ENCODE measurements at regions not wholly inside any gene's neighbourhood (a gene's known extent, or its start where the extent isn't known, plus 50 kb on each side); places are given as distances from the start of the nearest gene placed in this dataset.
A peak's percentile ranks its signal among the peaks of the same experiment; 100 is the strongest.

DNA sequence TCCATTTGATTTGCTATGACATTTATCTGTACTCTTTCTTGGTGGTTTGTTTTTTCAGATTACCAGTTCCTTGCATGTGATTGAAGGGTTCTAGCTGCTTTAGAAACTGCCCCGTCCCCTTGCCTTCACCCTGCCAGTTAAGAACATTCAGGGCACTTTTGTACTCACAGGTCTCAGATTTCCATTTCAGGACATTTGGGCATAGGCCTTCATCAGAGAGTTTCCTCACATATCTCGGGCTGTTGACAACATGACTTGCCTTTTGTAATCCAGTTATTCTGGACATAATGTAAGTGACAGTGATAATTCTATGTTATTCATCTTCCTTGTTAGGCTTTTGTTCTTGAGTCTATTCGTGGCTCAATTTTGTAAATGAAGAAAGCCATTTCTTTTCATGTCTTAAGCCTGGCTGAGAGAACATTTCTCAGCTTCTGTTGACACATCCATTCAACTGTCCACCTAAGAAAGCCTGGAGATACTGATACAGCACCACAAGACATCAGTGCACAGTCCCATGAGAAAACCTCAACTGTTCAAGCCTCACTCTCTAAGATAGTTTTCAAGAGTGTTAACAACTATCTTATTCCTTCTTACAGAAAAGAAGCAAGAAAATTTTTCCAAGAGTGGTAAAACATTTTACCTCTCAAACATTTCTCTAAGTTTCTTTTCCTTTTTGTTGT, 209.3 kb upstream of the SGK1 start:
- H4K91ac ChIP-seq (ENCODE audit: low read length), result no peak overlapping the region
- WGBS, result 94% methylated on average over 3 of the region's 3 CpGs

GRCh38 chr6:134525190-134525868, 207.4 kb upstream of the SGK1 start:
- no peak overlapping the region for H3K14ac ChIP-seq (ENCODE audit: low read length in 2 of 2)
- H3K9ac ChIP-seq (ENCODE audit: low read length), result no peak overlapping the region
- peak overlapping the region in 1 of 2 experiments; percentile 62 for H3K18ac ChIP-seq (ENCODE audit: low read depth in 1 of 2, low read length in 2 of 2)

More for the DNA sequence above, 209.3 kb upstream of the SGK1 start:
- H3K18ac ChIP-seq (ENCODE audit: low read depth in 1 of 2, low read length in 2 of 2), result no peak overlapping the region
- no peak overlapping the region for H2AK5ac ChIP-seq (ENCODE audit: low read length, severe bottlenecking)
- H3K14ac ChIP-seq (ENCODE audit: low read length in 2 of 2), result no peak overlapping the region
- no peak overlapping the region for H2BK12ac ChIP-seq (ENCODE audit: low read length in 2 of 2)
- H3K9ac ChIP-seq (ENCODE audit: low read length), result no peak overlapping the region
- H2BK15ac ChIP-seq (ENCODE audit: low read depth, poor library complexity, severe bottlenecking), result no peak overlapping the region
- H4K8ac ChIP-seq (ENCODE audit: low read length), result peak overlapping the region; percentile 48
- no peak overlapping the region for H2BK5ac ChIP-seq (ENCODE audit: low read depth, low read length, poor library complexity, severe bottlenecking)
- no peak for DNase-seq
- no peaks in the 10 kb centered on the region for H3K4me1 ChIP-seq (ENCODE audit: control insufficient read depth, insufficient read depth, low read depth, low read length)
- peak overlapping the region in 1 of 2 experiments; percentile 15 for H3K4ac ChIP-seq (ENCODE audit: low read depth in 1 of 2, low read length in 2 of 2)
- no peaks in the 10 kb centered on the region for H3K36me3 ChIP-seq (ENCODE audit: control insufficient read depth in 1 of 2, insufficient read depth in 2 of 2, low read depth in 1 of 2, low read length in 2 of 2)
- H3K27ac ChIP-seq (ENCODE audit: low read length, poor library complexity, severe bottlenecking), result no peak overlapping the region
- H3K9me3 ChIP-seq (ENCODE audit: control insufficient read depth, low read length), result no peaks in the 10 kb centered on the region
- H3K27me3 ChIP-seq (ENCODE audit: control insufficient read depth in 1 of 2, insufficient read depth in 1 of 2, low read length in 2 of 2), result no peaks in the 10 kb centered on the region
- no peak overlapping the region for H2BK120ac ChIP-seq (ENCODE audit: low read depth, low read length)
- H3K79me1 ChIP-seq (replicated peaks; ENCODE audit: low read length, poor library complexity, severe bottlenecking), result no peaks in the 10 kb centered on the region
- no peak overlapping the region for H3K4me2 ChIP-seq (ENCODE audit: low read length, poor library complexity, severe bottlenecking)
- H2AFZ ChIP-seq (ENCODE audit: low read depth, low read length), result no peak overlapping the region
- no peak overlapping the region for H3K4me3 ChIP-seq (ENCODE audit: insufficient read depth in 1 of 2, low read depth in 1 of 2, low read length in 2 of 2)
- no peak overlapping the region for H3K23ac ChIP-seq (ENCODE audit: low read length in 2 of 2)

GRCh38 chr6:134523903-134524650, 206.2 kb upstream of the SGK1 start:
- Histone ChIP-seq H3K9me3 (ENCODE audit: control insufficient read depth, low read length) (no peaks in the 10 kb centered on the region), H3K9ac (ENCODE audit: low read length) (no peak overlapping the region), H3K14ac (ENCODE audit: low read length in 2 of 2) (no peak overlapping the region), H4K8ac (ENCODE audit: low read length) (no peak overlapping the region), H2BK5ac (ENCODE audit: low read depth, low read length, poor library complexity, severe bottlenecking) (no peak overlapping the region), H3K4me3 (ENCODE audit: insufficient read depth in 1 of 2, low read depth in 1 of 2, low read length in 2 of 2) (no peak overlapping the region), H3K36me3 (ENCODE audit: control insufficient read depth in 1 of 2, insufficient read depth in 2 of 2, low read depth in 1 of 2, low read length in 2 of 2) (no peaks in the 10 kb centered on the region), H3K27ac (ENCODE audit: low read length, poor library complexity, severe bottlenecking) (no peak overlapping the region), H2BK12ac (ENCODE audit: low read length in 2 of 2) (peak overlapping the region in 1 of 2 experiments; percentile 60), H3K27me3 (ENCODE audit: control insufficient read depth in 1 of 2, insufficient read depth in 1 of 2, low read length in 2 of 2) (no peaks in the 10 kb centered on the region), H2AK5ac (ENCODE audit: low read length, severe bottlenecking) (no peak overlapping the region), H2BK15ac (ENCODE audit: low read depth, poor library complexity, severe bottlenecking) (no peak overlapping the region), H4K91ac (ENCODE audit: low read length) (no peak overlapping the region), H3K18ac (ENCODE audit: low read depth in 1 of 2, low read length in 2 of 2) (no peak overlapping the region), H2AFZ (ENCODE audit: low read depth, low read length) (no peak overlapping the region), H3K4me2 (ENCODE audit: low read length, poor library complexity, severe bottlenecking) (no peak overlapping the region), H2BK120ac (ENCODE audit: low read depth, low read length) (no peak overlapping the region), H3K79me1 (replicated peaks; ENCODE audit: low read length, poor library complexity, severe bottlenecking) (no peaks in the 10 kb centered on the region), H3K4me1 (ENCODE audit: control insufficient read depth, insufficient read depth, low read depth, low read length) (peaks cover 4% of the 10 kb centered on the region), H3K4ac (ENCODE audit: low read depth in 1 of 2, low read length in 2 of 2) (no peak overlapping the region), H3K23ac (ENCODE audit: low read length in 2 of 2) (no peak overlapping the region)
- 100% methylated on average over 1 of the region's 1 CpG for WGBS
- DNase-seq, result no peak

More at GRCh38 chr6:134525190-134525868, 207.4 kb upstream of the SGK1 start:
- Histone ChIP-seq H4K91ac (ENCODE audit: low read length) (no peak overlapping the region), H2AFZ (ENCODE audit: low read depth, low read length) (no peak overlapping the region), H3K4me3 (ENCODE audit: insufficient read depth in 1 of 2, low read depth in 1 of 2, low read length in 2 of 2) (no peak overlapping the region), H3K27me3 (ENCODE audit: control insufficient read depth in 1 of 2, insufficient read depth in 1 of 2, low read length in 2 of 2) (no peaks in the 10 kb centered on the region), H3K4me1 (ENCODE audit: control insufficient read depth, insufficient read depth, low read depth, low read length) (peaks cover 2% of the 10 kb centered on the region), H2BK12ac (ENCODE audit: low read length in 2 of 2) (no peak overlapping the region), H3K36me3 (ENCODE audit: control insufficient read depth in 1 of 2, insufficient read depth in 2 of 2, low read depth in 1 of 2, low read length in 2 of 2) (no peaks in the 10 kb centered on the region), H2AK5ac (ENCODE audit: low read length, severe bottlenecking) (no peak overlapping the region), H3K79me1 (replicated peaks; ENCODE audit: low read length, poor library complexity, severe bottlenecking) (no peaks in the 10 kb centered on the region), H2BK5ac (ENCODE audit: low read depth, low read length, poor library complexity, severe bottlenecking) (no peak overlapping the region), H3K4me2 (ENCODE audit: low read length, poor library complexity, severe bottlenecking) (no peak overlapping the region), H3K4ac (ENCODE audit: low read depth in 1 of 2, low read length in 2 of 2) (peak overlapping the region in 1 of 2 experiments; percentile 79), H2BK120ac (ENCODE audit: low read depth, low read length) (no peak overlapping the region), H4K8ac (ENCODE audit: low read length) (no peak overlapping the region), H3K23ac (ENCODE audit: low read length in 2 of 2) (no peak overlapping the region), H3K9me3 (ENCODE audit: control insufficient read depth, low read length) (no peaks in the 10 kb centered on the region), H2BK15ac (ENCODE audit: low read depth, poor library complexity, severe bottlenecking) (no peak overlapping the region), H3K27ac (ENCODE audit: low read length, poor library complexity, severe bottlenecking) (no peak overlapping the region)
- DNase-seq, result no peak

DNA sequence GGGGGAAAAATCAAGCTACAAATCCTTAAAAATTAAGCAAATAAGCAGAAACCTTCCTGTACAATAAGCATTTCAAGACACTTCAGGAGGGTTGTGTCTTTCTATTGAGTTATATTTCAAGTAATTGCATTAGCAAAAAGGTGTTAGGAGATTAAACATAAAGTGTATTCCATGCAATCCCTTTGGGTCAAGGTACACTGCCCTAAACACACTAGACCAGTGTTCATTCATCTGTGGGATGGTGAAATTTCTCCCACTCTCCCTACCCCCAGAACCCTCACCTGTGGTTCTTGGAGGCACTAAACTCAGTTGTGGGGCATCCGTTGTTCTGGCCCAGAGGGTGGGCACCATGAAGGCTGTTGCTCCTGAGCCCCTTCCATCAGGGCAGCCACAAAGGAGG, 205.1 kb upstream of the SGK1 start:
- peaks cover 4% of the 10 kb centered on the region for H3K4me1 ChIP-seq (ENCODE audit: control insufficient read depth, insufficient read depth, low read depth, low read length)
- no peak overlapping the region for H3K4me3 ChIP-seq (ENCODE audit: insufficient read depth in 1 of 2, low read depth in 1 of 2, low read length in 2 of 2)
- H3K14ac ChIP-seq (ENCODE audit: low read length in 2 of 2), result no peak overlapping the region
- H3K79me1 ChIP-seq (replicated peaks; ENCODE audit: low read length, poor library complexity, severe bottlenecking), result no peaks in the 10 kb centered on the region
- H2BK12ac ChIP-seq (ENCODE audit: low read length in 2 of 2), result no peak overlapping the region
- no peak overlapping the region for H2AFZ ChIP-seq (ENCODE audit: low read depth, low read length)
- H4K91ac ChIP-seq (ENCODE audit: low read length), result peak overlapping the region; percentile 83
- H3K9me3 ChIP-seq (ENCODE audit: control insufficient read depth, low read length), result no peaks in the 10 kb centered on the region
- 100% methylated on average over 1 of the region's 1 CpG for WGBS
- no peak overlapping the region for H3K9ac ChIP-seq (ENCODE audit: low read length)
- H2BK15ac ChIP-seq (ENCODE audit: low read depth, poor library complexity, severe bottlenecking), result no peak overlapping the region
- no peaks in the 10 kb centered on the region for H3K27me3 ChIP-seq (ENCODE audit: control insufficient read depth in 1 of 2, insufficient read depth in 1 of 2, low read length in 2 of 2)
- no peak for DNase-seq
- no peaks in the 10 kb centered on the region for H3K36me3 ChIP-seq (ENCODE audit: control insufficient read depth in 1 of 2, insufficient read depth in 2 of 2, low read depth in 1 of 2, low read length in 2 of 2)
- peak overlapping the region in 1 of 2 experiments; percentile 36 for H3K4ac ChIP-seq (ENCODE audit: low read depth in 1 of 2, low read length in 2 of 2)
- H3K23ac ChIP-seq (ENCODE audit: low read length in 2 of 2), result no peak overlapping the region
- no peak overlapping the region for H2AK5ac ChIP-seq (ENCODE audit: low read length, severe bottlenecking)
- no peak overlapping the region for H2BK120ac ChIP-seq (ENCODE audit: low read depth, low read length)
- H2BK5ac ChIP-seq (ENCODE audit: low read depth, low read length, poor library complexity, severe bottlenecking), result no peak overlapping the region
- no peak overlapping the region for H3K18ac ChIP-seq (ENCODE audit: low read depth in 1 of 2, low read length in 2 of 2)
- no peak overlapping the region for H3K4me2 ChIP-seq (ENCODE audit: low read length, poor library complexity, severe bottlenecking)
- no peak overlapping the region for H3K27ac ChIP-seq (ENCODE audit: low read length, poor library complexity, severe bottlenecking)
- peak overlapping the region; percentile 75 for H4K8ac ChIP-seq (ENCODE audit: low read length)

All from mesenchymal stem cell (in vitro differentiated cells and primary cell).